C4-2B (cell line): ENCODE measurements at regions not wholly inside any gene's neighbourhood (a gene's known extent, or its start where the extent isn't known, plus 50 kb on each side); places are given as distances from the start of the nearest gene placed in this dataset.

Experiments used
- H3K27ac ChIP-seq: fragments of 450-650 bp; 2 replicates; pipeline ENCODE4 v1.5.1; 2017
- CTCF ChIP-seq: fragments of 450-650 bp; conservative IDR thresholded peaks from 2 replicates; pipeline ENCODE4 v1.5.1; 2017; ENCODE audit warnings: mild to moderate bottlenecking
- ZFX ChIP-seq: fragments of 450-650 bp; IDR thresholded peaks from 2 replicates; pipeline ENCODE4 v1.6.1; 2017

- no peak overlapping the region for H3K27ac ChIP-seq
- TF ChIP-seq ZFX: no peak
Measured at GRCh38 chr1:29783508-29784275, 547.4 kb downstream of the PTPRU start.

GRCh38 chr1:29782846-29783507 lies 546.7 kb downstream of the PTPRU start:
- no peak for TF ChIP-seq CTCF
- no peak for TF ChIP-seq ZFX
- H3K27ac ChIP-seq: no peak overlapping the region

- TF ChIP-seq ZFX: no peak
- no peak for TF ChIP-seq CTCF
- H3K27ac ChIP-seq: no peak overlapping the region
Measured at GRCh38 chr1:29779146-29779545, 542.8 kb downstream of the PTPRU start.

- no peak overlapping the region for H3K27ac ChIP-seq
- TF ChIP-seq ZFX (no peak), CTCF (no peak)
Measured at GRCh38 chr1:29777522-29777921, 541.2 kb downstream of the PTPRU start.

GRCh38 chr1:29774355-29774754 lies 538.0 kb downstream of the PTPRU start:
- no peak overlapping the region for H3K27ac ChIP-seq
- TF ChIP-seq CTCF: no peak

GRCh38 chr1:29772584-29773100 lies 536.3 kb downstream of the PTPRU start:
- H3K27ac ChIP-seq: no peak overlapping the region
- no peak for TF ChIP-seq ZFX
- no peak for TF ChIP-seq CTCF

- no peak for TF ChIP-seq ZFX
- no peak for TF ChIP-seq CTCF
- H3K27ac ChIP-seq: no peak overlapping the region
Measured at GRCh38 chr1:29767769-29768425, 531.6 kb downstream of the PTPRU start.
